ENCODE measurements at regions not wholly inside any gene's neighbourhood (a gene's known extent, or its start where the extent isn't known, plus 50 kb on each side); places are given as distances from the start of the nearest gene placed in this dataset.

DNA sequence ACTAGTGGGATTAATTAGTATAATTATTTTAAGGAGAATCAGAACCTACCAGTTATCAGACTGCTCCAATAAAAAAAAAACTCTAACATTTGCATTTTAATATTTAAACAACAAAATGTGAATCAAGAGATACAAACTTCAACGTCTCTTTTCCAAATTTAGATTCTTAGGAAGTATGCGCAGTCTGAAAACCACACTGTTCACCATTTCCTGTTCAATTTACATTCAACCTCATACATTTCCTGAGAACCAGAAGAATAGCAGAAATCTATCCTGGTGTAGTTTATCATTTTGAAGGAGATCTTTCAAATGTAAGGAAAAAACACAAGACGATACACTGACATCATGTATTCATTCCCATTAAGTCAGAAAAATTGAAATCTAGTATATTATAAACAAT lies 869.2 kb downstream of the EFNA5 start:
- POLR2A ChIA-PET: no interaction called here

DNA sequence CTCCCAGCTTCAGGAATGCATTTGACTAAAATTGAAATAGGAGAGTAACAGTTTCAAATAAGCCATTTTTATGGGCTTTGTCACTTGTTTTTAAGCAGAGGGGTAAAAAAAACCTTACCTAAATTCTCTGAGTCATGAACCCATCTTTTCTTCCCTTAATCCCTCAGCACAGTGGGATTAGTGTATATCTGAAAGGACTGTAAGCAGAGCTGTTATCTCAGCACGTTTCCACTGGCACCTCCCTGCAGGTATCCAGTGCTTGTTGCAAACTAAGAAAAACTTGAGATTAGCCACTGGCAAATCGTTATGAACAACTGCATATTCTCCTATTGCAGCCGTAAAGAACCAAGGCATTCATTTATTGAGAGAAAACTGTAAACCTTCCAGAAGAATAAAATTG lies 872.7 kb downstream of the EFNA5 start:
- Histone ChIP-seq H3K4me1 (ENCODE audit: control insufficient read depth in 2 of 2, insufficient read depth in 2 of 2, low read length in 2 of 2) (no peaks in the 10 kb centered on the region), H3K9ac (ENCODE audit: low read length) (no peak overlapping the region), H3K4me2 (replicated peaks; ENCODE audit: low read depth, low read length, poor library complexity, severe bottlenecking) (no peak overlapping the region), H3K36me3 (replicated peaks in 1 of 2; ENCODE audit: control extremely low read depth in 1 of 2, control insufficient read depth in 1 of 2, extremely low read depth in 1 of 2, insufficient read depth in 2 of 2, low read length in 1 of 2) (no peaks in the 10 kb centered on the region), H3K9me3 (ENCODE audit: control extremely low read depth in 1 of 3, control insufficient read depth in 2 of 3, insufficient read depth in 1 of 3, low read length in 2 of 3) (no peaks in the 10 kb centered on the region), H3K27me3 (replicated peaks in 1 of 4; ENCODE audit: control extremely low read depth in 1 of 4, control insufficient read depth in 3 of 4, insufficient read depth in 4 of 4, low read length in 3 of 4) (no peaks in the 10 kb centered on the region), H4K20me1 (ENCODE audit: control insufficient read depth, insufficient read depth, low read length, poor library complexity, severe bottlenecking) (no peaks in the 10 kb centered on the region), H2AFZ (ENCODE audit: insufficient read depth, low read depth, low read length, poor library complexity, severe bottlenecking) (no peak overlapping the region), H3K27ac (ENCODE audit: low read length in 2 of 2) (no peak overlapping the region), H3K4me3 (ENCODE audit: control extremely low read depth in 1 of 5, extremely low read depth in 1 of 5, insufficient read depth in 1 of 5, low read depth in 2 of 5, low read length in 4 of 5) (no peak overlapping the region), H3K79me2 (ENCODE audit: control insufficient read depth, insufficient read depth, low read length) (no peaks in the 10 kb centered on the region)
- DNase-seq (no peak), ATAC-seq (ENCODE audit: low read depth) (no peak)
- no peaks in the 10 kb centered on the region for H3K4me1 Mint-ChIP-seq
- intact Hi-C loops (cut with micrococcal nuclease): no loop called here
- H3K27me3 Mint-ChIP-seq: no peaks in the 10 kb centered on the region
- H3K9me3 Mint-ChIP-seq (ENCODE audit: insufficient read depth): no peaks in the 10 kb centered on the region
- TF ChIP-seq EZH2 (IDR thresholded peaks at IDR 0.05; ENCODE audit: borderline replicate concordance, insufficient read depth, low read depth, low read length, poor library complexity, severe bottlenecking): no peak
- TF ChIP-seq, protein P1, sequence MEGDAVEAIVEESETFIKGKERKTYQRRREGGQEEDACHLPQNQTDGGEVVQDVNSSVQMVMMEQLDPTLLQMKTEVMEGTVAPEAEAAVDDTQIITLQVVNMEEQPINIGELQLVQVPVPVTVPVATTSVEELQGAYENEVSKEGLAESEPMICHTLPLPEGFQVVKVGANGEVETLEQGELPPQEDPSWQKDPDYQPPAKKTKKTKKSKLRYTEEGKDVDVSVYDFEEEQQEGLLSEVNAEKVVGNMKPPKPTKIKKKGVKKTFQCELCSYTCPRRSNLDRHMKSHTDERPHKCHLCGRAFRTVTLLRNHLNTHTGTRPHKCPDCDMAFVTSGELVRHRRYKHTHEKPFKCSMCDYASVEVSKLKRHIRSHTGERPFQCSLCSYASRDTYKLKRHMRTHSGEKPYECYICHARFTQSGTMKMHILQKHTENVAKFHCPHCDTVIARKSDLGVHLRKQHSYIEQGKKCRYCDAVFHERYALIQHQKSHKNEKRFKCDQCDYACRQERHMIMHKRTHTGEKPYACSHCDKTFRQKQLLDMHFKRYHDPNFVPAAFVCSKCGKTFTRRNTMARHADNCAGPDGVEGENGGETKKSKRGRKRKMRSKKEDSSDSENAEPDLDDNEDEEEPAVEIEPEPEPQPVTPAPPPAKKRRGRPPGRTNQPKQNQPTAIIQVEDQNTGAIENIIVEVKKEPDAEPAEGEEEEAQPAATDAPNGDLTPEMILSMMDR (IDR thresholded peaks at IDR 0.05): no peak
- no CpG with 5 or more reads among the region's 3 CpGs for WGBS (ENCODE audit: insufficient coverage)
- no peak overlapping the region for H3K4me3 Mint-ChIP-seq
- ChIA-PET POLR2A (no interaction called here), CTCF (no interaction called here)
- no peak overlapping the region for H3K27ac Mint-ChIP-seq

More for the DNA sequence above, 869.2 kb downstream of the EFNA5 start:
- CTCF ChIA-PET: no interaction called here
- no peaks in the 10 kb centered on the region for H3K79me2 ChIP-seq (ENCODE audit: control insufficient read depth, insufficient read depth, low read length)
- H4K20me1 ChIP-seq (ENCODE audit: control insufficient read depth, insufficient read depth, low read length, poor library complexity, severe bottlenecking): no peaks in the 10 kb centered on the region
- H2AFZ ChIP-seq (ENCODE audit: insufficient read depth, low read depth, low read length, poor library complexity, severe bottlenecking): no peak overlapping the region
- no peak overlapping the region for H3K4me2 ChIP-seq (replicated peaks; ENCODE audit: low read depth, low read length, poor library complexity, severe bottlenecking)
- no peak overlapping the region for H3K9ac ChIP-seq (ENCODE audit: low read length)
- Mint-ChIP-seq H3K4me3 (no peak overlapping the region), H3K9me3 (ENCODE audit: insufficient read depth) (no peaks in the 10 kb centered on the region), H3K4me1 (no peaks in the 10 kb centered on the region), H3K27me3 (no peaks in the 10 kb centered on the region), H3K27ac (no peak overlapping the region)
- H3K4me1 ChIP-seq (ENCODE audit: control insufficient read depth in 2 of 2, insufficient read depth in 2 of 2, low read length in 2 of 2): no peaks in the 10 kb centered on the region
- ATAC-seq (ENCODE audit: low read depth) (no peak), DNase-seq (no peak)
- H3K27me3 ChIP-seq (replicated peaks in 1 of 4; ENCODE audit: control extremely low read depth in 1 of 4, control insufficient read depth in 3 of 4, insufficient read depth in 4 of 4, low read length in 3 of 4): no peaks in the 10 kb centered on the region
- WGBS (ENCODE audit: insufficient coverage): no CpG with 5 or more reads among the region's 3 CpGs
- H3K36me3 ChIP-seq (replicated peaks in 1 of 2; ENCODE audit: control extremely low read depth in 1 of 2, control insufficient read depth in 1 of 2, extremely low read depth in 1 of 2, insufficient read depth in 2 of 2, low read length in 1 of 2): no peaks in the 10 kb centered on the region
- no peak overlapping the region for H3K4me3 ChIP-seq (ENCODE audit: control extremely low read depth in 1 of 5, extremely low read depth in 1 of 5, insufficient read depth in 1 of 5, low read depth in 2 of 5, low read length in 4 of 5)
- intact Hi-C loops (cut with micrococcal nuclease): no loop called here
- H3K9me3 ChIP-seq (ENCODE audit: control extremely low read depth in 1 of 3, control insufficient read depth in 2 of 3, insufficient read depth in 1 of 3, low read length in 2 of 3): no peaks in the 10 kb centered on the region
- TF ChIP-seq EZH2 (IDR thresholded peaks at IDR 0.05; ENCODE audit: borderline replicate concordance, insufficient read depth, low read depth, low read length, poor library complexity, severe bottlenecking): no peak
- TF ChIP-seq, protein P1 (IDR thresholded peaks at IDR 0.05): no peak
- no peak overlapping the region for H3K27ac ChIP-seq (ENCODE audit: low read length in 2 of 2)
